OCI-LY1 (cell line): ENCODE measurements at regions not wholly inside any gene's neighbourhood (a gene's known extent, or its start where the extent isn't known, plus 50 kb on each side); places are given as distances from the start of the nearest gene placed in this dataset.
"Not testable (repeated sequence)": the region's sequence is repeated elsewhere in the genome, so short reads cannot be mapped to it uniquely, and the experiment has no call there.

Source experiments
- H2AFZ ChIP-seq: fragments of 200-600 bp; sonication (generic), shearing (Covaris generic); 2 replicates; pipeline ENCODE4 v1.6.0; 2014; ENCODE audit warnings: antibody characterized with exemption, mild to moderate bottlenecking, low read length
- H3F3A ChIP-seq: fragments of 200-600 bp; sonication (generic), shearing (Covaris generic); 2 replicates; pipeline ENCODE4 v1.6.0; 2014; ENCODE audit warnings: mild to moderate bottlenecking, antibody characterized with exemption, low read length, moderate library complexity; ENCODE audit not compliant: insufficient read depth
- H3K27ac ChIP-seq: fragments of 200-600 bp; sonication (generic); 2 replicates; pipeline ENCODE4 v1.5.1; 2014; ENCODE audit warnings: low read length, mixed run types, mild to moderate bottlenecking, low read depth; ENCODE audit not compliant: poor library complexity, severe bottlenecking
- H3K27me3 ChIP-seq: fragments of 200-600 bp; sonication (generic); 2 replicates; pipeline ENCODE4 v1.6.0; 2014; ENCODE audit warnings: antibody characterized with exemption, mild to moderate bottlenecking, low read length, moderate library complexity; ENCODE audit not compliant: insufficient read depth
- H3K36me3 ChIP-seq: fragments of 200-600 bp; sonication (generic); 2 replicates; pipeline ENCODE4 v1.6.1; 2014; ENCODE audit warnings: mild to moderate bottlenecking, antibody characterized with exemption, low read length, moderate library complexity, mixed read lengths; ENCODE audit not compliant: insufficient read depth
- H3K4me1 ChIP-seq: fragments of 200-600 bp; sonication (generic); 2 replicates; pipeline ENCODE4 v1.5.1; 2014; ENCODE audit warnings: mild to moderate bottlenecking, low read length, moderate library complexity; ENCODE audit not compliant: insufficient read depth, severe bottlenecking
- H3K4me2 ChIP-seq: fragments of 200-600 bp; sonication (generic), shearing (Covaris generic); 2 replicates; pipeline ENCODE4 v1.6.1; 2014; ENCODE audit warnings: low read length
- H3K4me3 ChIP-seq: fragments of 200-600 bp; sonication (generic); 2 replicates; pipeline ENCODE4 v1.5.1; 2014; ENCODE audit warnings: low read length, low read depth, mild to moderate bottlenecking, mixed read lengths; ENCODE audit not compliant: poor library complexity, severe bottlenecking
- H3K79me2 ChIP-seq: fragments of 200-600 bp; shearing (Covaris generic); 2 replicates; pipeline ENCODE4 v1.6.1; 2016; ENCODE audit warnings: mixed run types, low read length, mixed read lengths; ENCODE audit not compliant: insufficient read depth
- H3K9ac ChIP-seq: fragments of 200-600 bp; sonication (generic), shearing (Covaris generic); 2 replicates; pipeline ENCODE4 v1.6.1; 2014; ENCODE audit warnings: mild to moderate bottlenecking, low read length, mixed read lengths
- H3K9me2 ChIP-seq: fragments of 200-600 bp; sonication (generic), shearing (Covaris generic); 2 replicates; pipeline ENCODE4 v1.6.1; 2014; ENCODE audit warnings: low read depth, mild to moderate bottlenecking, low read length, mixed read lengths
- H3K9me3 ChIP-seq: fragments of 200-600 bp; shearing (Covaris generic); 2 replicates; pipeline ENCODE4 v1.6.1; 2014; ENCODE audit warnings: low read length, mixed read lengths
- H4K20me1 ChIP-seq: fragments of 200-600 bp; sonication (generic), shearing (Covaris generic); 2 replicates; pipeline ENCODE4 v1.6.0; 2016; ENCODE audit warnings: mild to moderate bottlenecking, low read length; ENCODE audit not compliant: insufficient read depth
- EZH2 ChIP-seq: fragments of 200-600 bp; sonication (generic), shearing (Covaris generic); IDR thresholded peaks from 2 replicates; pipeline ENCODE4 v1.8.0; 2017; ENCODE audit warnings: borderline replicate concordance, mixed run types, mild to moderate bottlenecking, antibody characterized with exemption, low read length, moderate library complexity, mixed read lengths
- TF ChIP-seq, protein P1 (sequence below): fragments of 200-600 bp; sonication (generic), shearing (Covaris generic); IDR thresholded peaks from 2 replicates; pipeline ENCODE4 v1.5.1; 2017; ENCODE audit warnings: mild to moderate bottlenecking, antibody characterized with exemption, low read length, moderate library complexity, mixed read lengths

DNA sequence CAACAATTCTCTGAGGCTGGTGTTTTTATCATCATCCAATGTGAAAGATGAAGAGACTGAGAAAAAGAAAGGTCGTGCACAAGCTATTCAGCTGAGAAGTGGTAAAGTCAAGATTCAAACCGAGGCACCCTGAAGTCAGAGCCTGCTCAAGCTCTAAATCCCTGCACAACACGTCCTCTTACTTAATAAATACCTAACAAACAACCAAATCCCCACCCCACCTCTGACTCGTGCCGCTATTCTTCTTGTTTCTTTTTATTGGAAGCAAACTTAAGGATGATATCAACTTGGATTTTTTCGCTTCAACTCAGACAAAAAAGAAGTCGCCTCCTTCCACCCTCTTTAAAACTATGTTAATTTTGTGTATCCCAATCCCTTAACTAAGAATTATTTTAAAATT lies 140.2 kb downstream of the CEP120 start:
- no peaks in the 10 kb centered on the region for H3K36me3 ChIP-seq
- H3K79me2 ChIP-seq, result no peaks in the 10 kb centered on the region
- no peaks in the 10 kb centered on the region for H3K9me2 ChIP-seq
- H4K20me1 ChIP-seq, result no peaks in the 10 kb centered on the region
- H2AFZ ChIP-seq, result no peak overlapping the region
- no peak overlapping the region for H3K9ac ChIP-seq
- no peaks in the 10 kb centered on the region for H3F3A ChIP-seq
- no peak overlapping the region for H3K4me3 ChIP-seq
- no peak overlapping the region for H3K4me2 ChIP-seq
- no peak overlapping the region for H3K27ac ChIP-seq
- TF ChIP-seq, protein P1, sequence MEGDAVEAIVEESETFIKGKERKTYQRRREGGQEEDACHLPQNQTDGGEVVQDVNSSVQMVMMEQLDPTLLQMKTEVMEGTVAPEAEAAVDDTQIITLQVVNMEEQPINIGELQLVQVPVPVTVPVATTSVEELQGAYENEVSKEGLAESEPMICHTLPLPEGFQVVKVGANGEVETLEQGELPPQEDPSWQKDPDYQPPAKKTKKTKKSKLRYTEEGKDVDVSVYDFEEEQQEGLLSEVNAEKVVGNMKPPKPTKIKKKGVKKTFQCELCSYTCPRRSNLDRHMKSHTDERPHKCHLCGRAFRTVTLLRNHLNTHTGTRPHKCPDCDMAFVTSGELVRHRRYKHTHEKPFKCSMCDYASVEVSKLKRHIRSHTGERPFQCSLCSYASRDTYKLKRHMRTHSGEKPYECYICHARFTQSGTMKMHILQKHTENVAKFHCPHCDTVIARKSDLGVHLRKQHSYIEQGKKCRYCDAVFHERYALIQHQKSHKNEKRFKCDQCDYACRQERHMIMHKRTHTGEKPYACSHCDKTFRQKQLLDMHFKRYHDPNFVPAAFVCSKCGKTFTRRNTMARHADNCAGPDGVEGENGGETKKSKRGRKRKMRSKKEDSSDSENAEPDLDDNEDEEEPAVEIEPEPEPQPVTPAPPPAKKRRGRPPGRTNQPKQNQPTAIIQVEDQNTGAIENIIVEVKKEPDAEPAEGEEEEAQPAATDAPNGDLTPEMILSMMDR, result no peak
- no peak for TF ChIP-seq EZH2
- H3K9me3 ChIP-seq, result no peaks in the 10 kb centered on the region
- no peaks in the 10 kb centered on the region for H3K27me3 ChIP-seq
- H3K4me1 ChIP-seq, result no peaks in the 10 kb centered on the region

DNA sequence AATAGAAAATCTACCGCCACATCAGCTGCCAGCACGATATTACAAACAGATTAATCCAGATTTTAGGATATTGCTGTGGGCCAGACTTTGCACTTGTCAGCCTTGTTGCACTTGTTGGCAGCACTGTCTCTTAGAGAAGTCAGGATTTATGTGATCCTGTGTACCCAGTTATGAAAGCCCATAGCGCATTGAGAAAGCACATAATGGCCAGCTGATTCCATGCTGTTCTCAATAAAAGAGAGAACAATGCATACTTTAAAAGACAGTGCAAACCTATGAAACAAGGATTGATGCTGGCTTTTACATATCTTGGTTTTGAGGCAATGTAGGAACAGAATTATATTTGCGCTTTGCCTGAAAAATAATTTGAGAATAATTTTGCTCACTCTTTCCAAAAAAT lies 140.8 kb downstream of the CEP120 start:
- Histone ChIP-seq H3K4me3 (no peak overlapping the region), H3K4me1 (no peaks in the 10 kb centered on the region), H3K9ac (no peak overlapping the region), H3F3A (no peaks in the 10 kb centered on the region), H2AFZ (no peak overlapping the region), H3K27me3 (no peaks in the 10 kb centered on the region), H3K27ac (no peak overlapping the region), H3K79me2 (no peaks in the 10 kb centered on the region), H3K9me2 (no peaks in the 10 kb centered on the region), H3K4me2 (no peak overlapping the region), H3K9me3 (no peaks in the 10 kb centered on the region), H4K20me1 (no peaks in the 10 kb centered on the region), H3K36me3 (no peaks in the 10 kb centered on the region)
- TF ChIP-seq EZH2, result no peak
- TF ChIP-seq, protein P1, result no peak

DNA sequence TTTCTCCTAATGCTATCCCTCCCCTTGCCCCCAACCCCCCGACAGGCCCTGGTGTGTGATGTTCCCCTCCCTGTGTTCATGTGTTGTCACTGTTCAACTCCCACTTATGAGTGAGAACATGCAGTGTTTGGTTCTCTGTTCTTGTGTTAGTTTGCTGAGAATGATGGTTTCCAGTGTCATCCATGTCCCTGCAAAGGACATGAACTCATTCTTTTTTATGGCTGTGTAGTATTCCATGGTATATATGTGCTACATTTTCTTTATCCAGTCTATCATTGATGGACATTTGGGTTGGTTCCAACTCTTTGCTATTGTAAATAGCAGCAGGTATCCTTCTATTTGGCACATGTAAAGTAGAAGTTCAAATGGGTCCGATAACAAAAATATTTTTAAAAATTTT lies 142.3 kb downstream of the CEP120 start:
- H3K27ac ChIP-seq, H3K27me3 ChIP-seq: not testable (repeated sequence)

DNA sequence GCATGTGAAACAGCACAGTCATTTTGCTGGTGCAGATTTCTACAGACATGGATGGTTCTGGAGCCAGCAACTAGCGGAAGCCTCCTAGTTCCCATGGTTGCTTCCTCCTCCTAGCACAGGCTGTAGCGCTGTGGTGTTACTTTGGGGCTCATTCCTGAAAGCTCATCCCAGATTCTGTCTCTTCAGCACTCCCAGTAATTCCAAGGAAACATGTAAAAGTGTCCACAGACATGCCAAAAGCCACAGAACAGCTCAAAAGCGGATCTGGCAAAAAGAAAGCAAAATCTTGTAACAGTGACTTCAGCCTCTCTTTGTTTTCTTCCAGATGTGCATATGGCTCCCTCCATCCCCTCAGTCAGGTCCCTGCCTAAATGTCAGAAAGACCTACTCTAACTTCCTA lies 144.1 kb downstream of the CEP120 start:
- Histone ChIP-seq H3K9me2 (no peaks in the 10 kb centered on the region), H2AFZ (no peak overlapping the region), H3F3A (no peaks in the 10 kb centered on the region), H3K79me2 (no peaks in the 10 kb centered on the region), H3K4me1 (no peaks in the 10 kb centered on the region), H4K20me1 (no peaks in the 10 kb centered on the region), H3K27ac (no peak overlapping the region), H3K27me3 (no peaks in the 10 kb centered on the region), H3K4me3 (no peak overlapping the region), H3K9me3 (no peaks in the 10 kb centered on the region), H3K36me3 (no peaks in the 10 kb centered on the region), H3K4me2 (no peak overlapping the region), H3K9ac (no peak overlapping the region)
- TF ChIP-seq, protein P1, result no peak
- TF ChIP-seq EZH2, result no peak

More for the DNA sequence above, 142.3 kb downstream of the CEP120 start:
- H3F3A ChIP-seq, H4K20me1 ChIP-seq, H3K9ac ChIP-seq, H3K4me3 ChIP-seq, H3K9me3 ChIP-seq, H3K36me3 ChIP-seq, H2AFZ ChIP-seq, H3K79me2 ChIP-seq, H3K4me1 ChIP-seq, H3K4me2 ChIP-seq, H3K9me2 ChIP-seq: not testable (repeated sequence)
